ENCODE measurements at regions not wholly inside any gene's neighbourhood (a gene's known extent, or its start where the extent isn't known, plus 50 kb on each side); places are given as distances from the start of the nearest gene placed in this dataset.
"Not testable (repeated sequence)": the region's sequence is repeated elsewhere in the genome, so short reads cannot be mapped to it uniquely, and the experiment has no call there.

- not testable (repeated sequence) for TF ChIP-seq CTCF, POLR2A (IDR thresholded peaks at IDR 0.05)
Observed at GRCh38 chr10:90011281-90011680, 309.9 kb downstream of the KIF20B start.

Measured in body of pancreas (tissue), 4 donors.